Activated CD8-positive, alpha-beta memory T cell treated with anti-CD3 and anti-CD28 coated beads, Interleukin-2, amount 50 U/mL, for 48 hours (primary cell): ENCODE measurements at regions not wholly inside any gene's neighbourhood (a gene's known extent, or its start where the extent isn't known, plus 50 kb on each side); places are given as distances from the start of the nearest gene placed in this dataset.

Experiments used
- DNase-seq: peaks from one replicate; pipeline ENCODE4 v3.0.0-alpha.2; 2020

GRCh38 chr16:65876056-65876408 is 490.5 kb upstream of the CDH5 start:
- no peak for DNase-seq

- DNase-seq = no peak
Observed at GRCh38 chr16:65875381-65876055, 491.0 kb upstream of the CDH5 start.

DNA sequence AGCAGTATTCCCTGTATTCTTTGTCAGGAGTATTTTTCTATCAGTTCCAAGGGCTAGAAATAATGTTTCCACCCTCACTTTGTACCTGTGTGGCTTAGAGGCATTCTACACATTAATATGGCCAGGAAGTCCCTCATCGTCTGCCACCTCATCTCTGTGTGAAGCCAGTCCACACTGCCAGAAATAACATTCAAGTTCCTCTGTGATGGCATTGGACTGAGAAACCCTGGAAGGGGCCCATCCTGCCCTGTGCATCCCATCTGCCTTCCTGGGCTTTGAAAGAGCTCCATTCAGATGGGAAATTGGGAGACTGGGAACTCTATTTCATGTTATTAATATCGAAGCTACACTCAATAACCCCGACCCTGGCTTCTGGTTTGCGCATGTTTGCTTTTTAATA is 497.2 kb upstream of the CDH5 start:
- DNase-seq = no peak

DNA sequence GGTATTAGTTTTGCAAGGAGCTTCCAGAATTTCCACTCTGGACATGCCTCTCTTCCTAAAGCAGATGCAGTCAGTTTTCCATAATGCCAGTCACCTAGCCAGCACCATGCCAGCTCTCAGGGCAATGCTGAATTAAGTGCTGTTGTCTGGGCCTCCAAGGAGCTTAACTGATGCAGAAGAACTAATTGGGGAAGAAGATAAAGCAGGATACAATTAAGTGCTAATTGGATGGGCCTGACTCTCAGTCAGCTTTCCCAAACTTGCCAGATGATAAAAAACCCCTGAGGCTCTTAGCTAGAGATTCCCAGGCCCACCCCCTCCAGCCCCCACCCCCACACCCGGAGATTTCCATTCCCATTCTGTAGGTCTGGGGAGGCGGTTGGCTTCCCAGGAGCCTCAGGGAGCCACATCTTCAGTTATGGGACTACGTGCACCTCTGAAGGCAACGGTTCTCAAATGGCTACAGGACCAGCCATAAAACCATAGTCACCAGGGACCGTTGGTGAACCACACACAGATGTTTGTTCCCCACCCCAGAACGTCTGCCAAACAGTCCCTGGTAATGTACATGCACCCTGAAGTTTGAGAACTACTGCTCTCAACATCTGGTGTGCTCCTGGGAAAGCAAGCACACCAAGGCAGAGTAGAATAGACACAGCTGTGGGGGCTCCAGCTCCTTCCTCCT is 499.1 kb upstream of the CDH5 start:
- DNase-seq = no peak

DNA sequence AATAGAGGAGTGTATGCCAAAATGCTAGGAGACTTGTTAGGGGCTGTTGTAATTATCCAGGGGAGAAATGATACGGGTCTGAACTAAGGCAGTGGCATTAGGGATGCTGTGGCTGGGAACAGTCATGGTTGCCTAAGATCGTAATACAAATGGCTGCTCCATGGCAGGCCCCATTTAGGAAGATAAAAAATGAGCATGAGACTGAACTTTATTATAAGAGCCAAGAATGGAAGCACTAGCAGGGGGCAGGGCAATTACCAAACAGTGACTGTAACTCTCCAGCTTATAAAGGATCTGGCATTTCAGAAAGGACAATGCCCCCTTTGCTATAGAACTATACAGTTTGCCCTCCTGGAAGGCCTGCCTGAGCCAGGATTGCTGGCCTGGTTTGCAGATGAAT is 503.3 kb upstream of the CDH5 start:
- no peak for DNase-seq

DNA sequence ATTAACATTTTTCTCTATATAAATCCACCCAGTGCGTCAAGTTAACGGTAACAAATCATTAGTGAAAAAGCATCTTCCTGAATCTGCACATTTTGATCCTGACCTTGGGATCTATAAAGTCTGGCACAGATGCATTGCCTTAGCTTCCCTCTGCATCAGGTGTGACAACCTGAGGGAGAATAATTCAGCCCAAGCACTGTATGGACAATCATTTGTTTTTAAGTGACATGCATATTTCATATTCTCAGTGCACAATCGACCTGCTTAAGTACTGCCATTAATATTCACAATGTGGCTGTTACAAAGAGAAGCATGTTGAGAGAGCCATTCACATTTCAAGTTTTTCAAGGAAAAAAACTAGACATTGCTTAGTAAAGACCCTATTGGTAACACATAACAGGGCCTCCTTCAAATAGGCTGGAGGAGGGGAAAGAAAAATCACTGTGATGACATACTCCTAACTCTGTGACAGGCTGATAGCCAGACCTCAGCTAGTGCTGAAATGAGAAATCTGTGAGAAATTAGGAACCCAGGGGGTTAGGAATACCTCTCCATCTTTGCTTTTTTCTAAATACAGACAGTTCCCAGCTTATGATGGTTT is 505.3 kb upstream of the CDH5 start:
- DNase-seq = no peak

- DNase-seq = no peak
Observed at GRCh38 chr16:65855171-65856145, 511.0 kb upstream of the CDH5 start.

- no peak for DNase-seq
Observed at GRCh38 chr16:65846210-65846602, 520.3 kb upstream of the CDH5 start.

GRCh38 chr16:65845466-65846209 is 520.9 kb upstream of the CDH5 start:
- DNase-seq = no peak

DNA sequence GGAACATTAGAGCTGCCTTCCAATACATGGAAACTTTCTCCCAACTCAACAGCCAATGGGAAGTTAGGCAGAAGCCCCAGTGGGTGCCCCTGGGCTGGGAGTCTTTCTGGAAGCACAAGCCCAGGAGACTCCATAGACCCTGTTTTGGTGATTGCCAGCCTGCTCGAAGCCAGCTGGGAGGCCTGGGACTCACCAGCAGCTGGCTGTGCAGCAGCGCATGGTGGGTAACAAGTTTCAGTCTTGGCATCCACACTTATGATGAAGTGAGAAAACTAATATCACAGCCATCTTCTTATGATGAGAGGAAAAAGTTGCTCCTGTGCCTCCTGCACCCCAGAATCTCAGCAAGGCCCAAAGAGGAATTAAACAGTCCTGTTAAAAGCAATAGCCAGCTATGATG is 522.5 kb upstream of the CDH5 start:
- no peak for DNase-seq

DNA sequence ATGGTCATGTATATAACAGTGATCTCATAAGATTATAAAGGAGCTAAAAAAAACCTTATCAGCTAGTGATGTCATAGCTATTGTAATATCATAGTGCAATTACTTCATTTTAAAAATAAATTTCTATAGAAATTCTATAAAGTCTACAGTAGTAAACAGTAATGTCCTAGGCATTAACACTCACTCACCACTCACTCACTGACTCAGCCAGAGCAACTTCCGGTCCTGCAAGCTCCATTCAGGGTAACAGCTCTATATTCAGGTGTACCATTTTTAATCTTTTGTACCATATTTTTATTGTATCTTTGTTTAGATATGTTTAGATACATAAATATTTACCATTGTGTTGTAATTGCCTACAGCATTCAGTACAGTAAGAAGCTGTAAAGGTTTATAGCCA is 524.4 kb upstream of the CDH5 start:
- no peak for DNase-seq

- no peak for DNase-seq
Observed at GRCh38 chr16:65838001-65838400, 528.5 kb upstream of the CDH5 start.

DNA sequence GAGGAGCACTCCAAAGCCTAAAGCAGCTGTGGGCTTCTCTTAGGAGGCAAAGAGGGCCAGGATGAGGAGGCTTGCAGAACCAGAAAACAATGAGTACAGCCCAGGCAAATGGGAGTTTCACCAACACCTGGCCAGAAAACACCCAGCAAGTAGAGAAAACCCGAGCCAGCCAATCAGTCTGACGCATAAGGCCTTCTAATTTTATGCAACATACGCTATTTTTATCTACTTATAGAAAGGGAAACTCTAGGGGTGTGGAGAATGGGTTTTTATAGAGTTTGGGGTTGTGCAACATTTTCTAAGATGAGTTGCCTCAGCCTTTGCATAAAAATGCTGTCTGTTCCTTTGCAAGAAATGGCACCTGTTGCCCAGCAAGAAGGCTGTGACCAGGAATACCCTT is 529.0 kb upstream of the CDH5 start:
- no peak for DNase-seq

DNA sequence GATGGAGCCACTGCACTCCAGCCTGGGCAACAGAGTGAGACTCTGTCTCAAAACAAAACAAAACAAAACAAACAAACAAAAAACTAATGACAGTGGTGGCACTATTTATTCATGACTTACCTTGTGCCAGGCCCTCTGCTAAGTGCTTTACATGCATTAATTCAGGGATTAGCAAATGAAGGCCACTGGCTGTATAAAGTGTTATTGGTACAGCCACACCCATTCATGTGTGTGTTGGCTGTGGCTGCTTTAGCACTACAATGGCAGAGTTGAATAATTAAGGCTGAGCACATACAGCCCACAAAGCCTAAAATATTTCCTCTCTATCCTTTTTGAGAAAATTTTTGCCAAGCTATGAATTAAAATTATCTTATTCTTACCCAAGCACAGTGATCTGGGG is 531.8 kb upstream of the CDH5 start:
- no peak for DNase-seq

- DNase-seq = no peak
Observed at GRCh38 chr16:65833171-65833871, 533.2 kb upstream of the CDH5 start.

DNA sequence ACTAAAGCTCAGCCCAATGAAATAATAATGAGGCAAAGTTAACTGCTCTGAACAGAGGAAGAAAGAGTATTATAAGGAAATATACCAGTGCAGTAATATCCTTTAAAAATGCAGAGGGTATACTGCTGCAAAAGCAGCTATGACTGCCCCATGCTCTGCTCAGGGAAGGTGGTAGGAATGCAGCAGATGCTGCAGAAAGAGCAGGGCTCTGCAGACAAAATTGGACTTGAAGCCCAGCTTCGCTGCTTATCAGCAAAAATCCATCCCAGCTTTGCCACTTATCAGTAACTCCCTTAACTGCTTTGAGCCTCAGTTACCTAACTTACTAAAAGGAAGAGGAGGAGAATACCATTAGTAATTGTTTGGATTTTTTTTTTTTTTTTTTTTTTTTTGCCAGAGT is 533.8 kb upstream of the CDH5 start:
- DNase-seq = no peak

- no peak for DNase-seq
Observed at GRCh38 chr16:65831903-65832666, 534.4 kb upstream of the CDH5 start.

GRCh38 chr16:65829076-65829475 is 537.4 kb upstream of the CDH5 start:
- DNase-seq = no peak

DNA sequence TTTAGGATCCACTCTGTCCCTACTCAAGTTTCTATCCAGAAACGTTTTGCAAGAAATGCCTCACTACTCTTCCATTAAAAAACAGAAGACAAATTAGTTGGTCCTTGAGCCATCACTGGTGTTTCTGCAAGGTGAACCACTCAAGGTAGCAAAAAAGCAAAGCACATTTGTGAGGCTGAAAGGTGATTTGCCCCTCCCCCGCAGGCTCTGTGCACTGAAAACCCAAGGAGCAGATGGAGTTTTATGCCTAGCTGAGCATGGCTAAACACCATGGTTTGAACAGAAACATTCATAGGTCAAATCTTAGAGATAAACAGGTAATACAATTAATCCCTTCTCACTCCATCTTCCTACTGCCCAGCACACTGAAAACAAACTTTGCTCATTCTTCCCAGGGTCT is 538.2 kb upstream of the CDH5 start:
- DNase-seq = no peak

GRCh38 chr16:65827231-65827630 is 539.3 kb upstream of the CDH5 start:
- DNase-seq = no peak

GRCh38 chr16:65825191-65825856 is 541.2 kb upstream of the CDH5 start:
- DNase-seq = no peak
